ENCODE measurements at regions not wholly inside any gene's neighbourhood (a gene's known extent, or its start where the extent isn't known, plus 50 kb on each side); places are given as distances from the start of the nearest gene placed in this dataset.

DNA sequence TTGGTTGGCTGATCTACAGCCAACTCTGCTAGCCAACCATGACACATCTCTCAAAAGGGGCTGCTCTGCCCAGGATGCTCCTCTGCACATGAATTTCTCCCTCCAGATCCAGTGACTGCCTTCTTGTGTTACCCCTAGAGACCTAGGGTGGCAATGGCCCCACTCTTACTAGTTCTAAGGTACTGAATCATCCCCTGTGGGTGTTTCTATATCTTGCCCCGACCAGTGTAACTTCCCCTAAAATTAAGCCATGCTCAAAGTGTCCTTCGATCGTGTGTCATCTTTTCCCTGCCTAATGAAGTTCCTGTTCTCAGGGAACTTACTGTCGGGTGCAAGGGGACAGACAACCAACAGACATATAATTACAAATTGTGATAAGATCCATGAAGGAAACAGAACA lies 113.3 kb downstream of the FAM76B start:
- H3K9me3 ChIP-seq (ENCODE audit: control insufficient read depth, insufficient read depth, low read length), result no peaks in the 10 kb centered on the region
- no peak overlapping the region for H3K4me3 Mint-ChIP-seq
- no peaks in the 10 kb centered on the region for H3K27me3 ChIP-seq (ENCODE audit: control insufficient read depth, insufficient read depth, low read length)
- H3K36me3 ChIP-seq (ENCODE audit: control insufficient read depth, insufficient read depth, low read length), result no peaks in the 10 kb centered on the region
- H3K4me3 ChIP-seq (ENCODE audit: low read length), result no peak overlapping the region
- no peak for ATAC-seq
- no peaks in the 10 kb centered on the region for H3K9me3 Mint-ChIP-seq
- no peak overlapping the region for H3K27ac Mint-ChIP-seq
- no peaks in the 10 kb centered on the region for H3K4me1 Mint-ChIP-seq
- no peaks in the 10 kb centered on the region for H3K27me3 Mint-ChIP-seq (ENCODE audit: low read depth in 2 of 2)
- TF ChIP-seq, protein P1, sequence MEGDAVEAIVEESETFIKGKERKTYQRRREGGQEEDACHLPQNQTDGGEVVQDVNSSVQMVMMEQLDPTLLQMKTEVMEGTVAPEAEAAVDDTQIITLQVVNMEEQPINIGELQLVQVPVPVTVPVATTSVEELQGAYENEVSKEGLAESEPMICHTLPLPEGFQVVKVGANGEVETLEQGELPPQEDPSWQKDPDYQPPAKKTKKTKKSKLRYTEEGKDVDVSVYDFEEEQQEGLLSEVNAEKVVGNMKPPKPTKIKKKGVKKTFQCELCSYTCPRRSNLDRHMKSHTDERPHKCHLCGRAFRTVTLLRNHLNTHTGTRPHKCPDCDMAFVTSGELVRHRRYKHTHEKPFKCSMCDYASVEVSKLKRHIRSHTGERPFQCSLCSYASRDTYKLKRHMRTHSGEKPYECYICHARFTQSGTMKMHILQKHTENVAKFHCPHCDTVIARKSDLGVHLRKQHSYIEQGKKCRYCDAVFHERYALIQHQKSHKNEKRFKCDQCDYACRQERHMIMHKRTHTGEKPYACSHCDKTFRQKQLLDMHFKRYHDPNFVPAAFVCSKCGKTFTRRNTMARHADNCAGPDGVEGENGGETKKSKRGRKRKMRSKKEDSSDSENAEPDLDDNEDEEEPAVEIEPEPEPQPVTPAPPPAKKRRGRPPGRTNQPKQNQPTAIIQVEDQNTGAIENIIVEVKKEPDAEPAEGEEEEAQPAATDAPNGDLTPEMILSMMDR (IDR thresholded peaks at IDR 0.05), result no peak
- no peak overlapping the region for H3K27ac ChIP-seq (ENCODE audit: low read length)
- H3K4me1 ChIP-seq (ENCODE audit: control insufficient read depth, insufficient read depth, low read length), result no peaks in the 10 kb centered on the region
- no peaks in the 10 kb centered on the region for H3K36me3 Mint-ChIP-seq
- intact Hi-C loops (cut with micrococcal nuclease), result no loop called here
- DNase-seq, result no peak
- 77% methylated on average over 3 of the region's 4 CpGs for WGBS (ENCODE audit: insufficient coverage)

DNA sequence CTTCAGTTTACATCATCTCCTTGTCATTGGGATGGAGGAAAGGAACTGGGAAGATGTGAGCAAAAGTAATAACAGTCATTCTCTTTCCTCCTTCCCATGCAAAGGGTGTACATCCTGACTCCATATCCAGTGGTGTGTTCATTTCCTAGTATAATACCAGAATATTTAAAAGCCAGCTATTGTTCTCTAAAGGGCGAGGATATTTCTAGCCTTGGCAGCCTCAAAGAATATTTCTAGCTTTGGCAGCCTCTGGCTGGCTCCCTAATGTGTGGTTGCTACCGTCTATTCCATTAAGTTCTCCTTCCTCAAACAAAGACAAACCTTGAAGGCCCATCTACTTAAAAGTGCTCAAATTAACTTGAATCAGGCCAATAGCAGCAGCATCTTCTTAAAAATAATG lies 114.0 kb downstream of the FAM76B start:
- Mint-ChIP-seq H3K36me3 (no peaks in the 10 kb centered on the region), H3K9me3 (no peaks in the 10 kb centered on the region), H3K27ac (no peak overlapping the region), H3K4me1 (no peaks in the 10 kb centered on the region), H3K4me3 (no peak overlapping the region), H3K27me3 (ENCODE audit: low read depth in 2 of 2) (peaks cover 0 to 2% of the 10 kb centered on the region in 2 donors)
- intact Hi-C loops (cut with micrococcal nuclease), result no loop called here
- H3K36me3 ChIP-seq (ENCODE audit: control insufficient read depth, insufficient read depth, low read length), result no peaks in the 10 kb centered on the region
- no peak overlapping the region for H3K27ac ChIP-seq (ENCODE audit: low read length)
- H3K27me3 ChIP-seq (ENCODE audit: control insufficient read depth, insufficient read depth, low read length), result no peaks in the 10 kb centered on the region
- 94% methylated on average over 1 of the region's 2 CpGs for WGBS (ENCODE audit: insufficient coverage)
- TF ChIP-seq, protein P1 (IDR thresholded peaks at IDR 0.05), result no peak
- no peak overlapping the region for H3K4me3 ChIP-seq (ENCODE audit: low read length)
- H3K4me1 ChIP-seq (ENCODE audit: control insufficient read depth, insufficient read depth, low read length), result no peaks in the 10 kb centered on the region
- no peak for ATAC-seq
- H3K9me3 ChIP-seq (ENCODE audit: control insufficient read depth, insufficient read depth, low read length), result no peaks in the 10 kb centered on the region
- no peak for DNase-seq

DNA sequence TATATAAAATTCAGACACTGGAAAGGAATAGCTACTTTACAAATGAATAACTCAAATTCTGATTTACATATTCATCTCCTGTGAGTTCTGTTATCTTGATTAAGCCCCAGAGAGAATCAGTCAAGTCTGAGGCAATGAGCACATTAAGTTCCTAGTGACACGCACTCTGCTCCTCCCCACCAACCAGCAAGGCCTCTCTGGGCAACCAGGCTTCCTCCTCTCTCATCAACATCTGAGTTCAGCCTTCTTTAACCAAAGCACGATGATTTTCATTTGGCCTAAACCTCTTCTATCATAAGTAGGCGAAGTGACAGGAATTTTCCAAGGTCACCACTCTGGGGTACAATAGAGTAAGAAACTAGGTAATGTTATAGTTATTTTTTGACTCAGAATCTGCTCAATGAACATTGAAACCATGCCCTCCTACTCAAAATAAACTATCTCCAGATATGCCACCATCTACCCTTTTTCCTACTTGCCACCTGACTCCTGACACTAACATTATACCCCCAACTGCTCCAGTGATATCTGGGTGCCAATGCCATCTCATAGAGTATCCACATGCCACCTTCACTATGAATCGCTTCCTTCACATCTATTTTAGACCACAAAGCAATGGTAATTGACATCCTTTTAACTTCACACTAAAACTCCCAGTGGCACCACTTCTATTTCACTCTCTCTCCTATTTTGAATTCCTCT lies 114.8 kb downstream of the FAM76B start:
- Mint-ChIP-seq H3K27me3 (ENCODE audit: low read depth in 2 of 2) (peaks cover 0 to 7% of the 10 kb centered on the region in 2 donors), H3K36me3 (no peaks in the 10 kb centered on the region), H3K4me3 (no peak overlapping the region), H3K4me1 (no peaks in the 10 kb centered on the region), H3K27ac (no peak overlapping the region), H3K9me3 (no peaks in the 10 kb centered on the region)
- no peaks in the 10 kb centered on the region for H3K4me1 ChIP-seq (ENCODE audit: control insufficient read depth, insufficient read depth, low read length)
- no peak overlapping the region for H3K4me3 ChIP-seq (ENCODE audit: low read length)
- no peak overlapping the region for H3K27ac ChIP-seq (ENCODE audit: low read length)
- intact Hi-C loops (cut with micrococcal nuclease), result no loop called here
- H3K36me3 ChIP-seq (ENCODE audit: control insufficient read depth, insufficient read depth, low read length), result no peaks in the 10 kb centered on the region
- DNase-seq (peak in 1 of 2 donors; percentile 34), ATAC-seq (no peak)
- WGBS (ENCODE audit: insufficient coverage), result 74% methylated on average over 4 of the region's 4 CpGs
- TF ChIP-seq, protein P1 (IDR thresholded peaks at IDR 0.05), result no peak
- H3K27me3 ChIP-seq (ENCODE audit: control insufficient read depth, insufficient read depth, low read length), result no peaks in the 10 kb centered on the region
- no peaks in the 10 kb centered on the region for H3K9me3 ChIP-seq (ENCODE audit: control insufficient read depth, insufficient read depth, low read length)

DNA sequence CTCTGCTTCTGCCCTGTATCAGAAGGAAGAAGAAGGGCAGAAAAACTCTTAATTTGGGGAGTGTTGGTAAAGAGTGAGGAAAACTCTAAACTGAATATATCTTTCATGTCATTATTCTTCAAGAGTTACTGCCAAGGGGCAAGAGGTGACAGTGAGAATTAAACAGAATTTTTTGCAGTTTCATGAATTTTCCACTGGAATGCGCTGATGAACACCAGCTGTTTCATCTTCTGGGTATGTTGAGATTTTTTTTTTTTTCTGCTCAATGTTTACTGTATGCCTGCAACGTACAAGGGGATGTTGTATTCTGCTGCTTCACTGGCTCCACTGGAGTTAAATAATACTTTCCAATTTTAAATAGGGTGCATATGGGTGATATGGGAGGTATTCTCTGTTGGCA lies 117.8 kb downstream of the FAM76B start:
- no peaks in the 10 kb centered on the region for H3K9me3 Mint-ChIP-seq
- Histone ChIP-seq H3K4me3 (ENCODE audit: low read length) (no peak overlapping the region), H3K27ac (ENCODE audit: low read length) (no peak overlapping the region), H3K9me3 (ENCODE audit: control insufficient read depth, insufficient read depth, low read length) (no peaks in the 10 kb centered on the region), H3K4me1 (ENCODE audit: control insufficient read depth, insufficient read depth, low read length) (no peaks in the 10 kb centered on the region), H3K27me3 (ENCODE audit: control insufficient read depth, insufficient read depth, low read length) (no peaks in the 10 kb centered on the region), H3K36me3 (ENCODE audit: control insufficient read depth, insufficient read depth, low read length) (no peaks in the 10 kb centered on the region)
- WGBS (ENCODE audit: insufficient coverage), result 0% methylated on average over 1 of the region's 2 CpGs
- no peaks in the 10 kb centered on the region for H3K36me3 Mint-ChIP-seq
- H3K27me3 Mint-ChIP-seq (ENCODE audit: low read depth in 2 of 2), result peaks cover 5 to 19% of the 10 kb centered on the region in 2 donors
- no peak for DNase-seq
- intact Hi-C loops (cut with micrococcal nuclease), result no loop called here
- TF ChIP-seq, protein P1 (IDR thresholded peaks at IDR 0.05), result no peak
- no peak overlapping the region for H3K4me3 Mint-ChIP-seq
- no peak for ATAC-seq
- H3K27ac Mint-ChIP-seq, result no peak overlapping the region
- H3K4me1 Mint-ChIP-seq, result no peaks in the 10 kb centered on the region
